Fibroblast of mammary gland (primary cell): ENCODE measurements at regions not wholly inside any gene's neighbourhood (a gene's known extent, or its start where the extent isn't known, plus 50 kb on each side); places are given as distances from the start of the nearest gene placed in this dataset.
"Not testable (repeated sequence)": the region's sequence is repeated elsewhere in the genome, so short reads cannot be mapped to it uniquely, and the experiment has no call there.

Experiments
- DNase-seq: peaks from one replicate; pipeline ENCODE4 v3.0.0-alpha.2; 2010; ENCODE audit warnings: low read depth
- H3K4me3 ChIP-seq: 2 replicates; pipeline ENCODE4 v1.5.1; 2011; ENCODE audit warnings: low read depth, mild to moderate bottlenecking, low read length, moderate library complexity; ENCODE audit not compliant: control insufficient read depth
- CTCF ChIP-seq: conservative IDR thresholded peaks from 2 replicates; pipeline ENCODE4 v1.5.1; 2011; ENCODE audit warnings: low read depth, low read length, inconsistent platforms; ENCODE audit not compliant: control insufficient read depth, insufficient read depth

GRCh38 chr2:38486213-38487026 lies 109.3 kb upstream of the ATL2 start:
- DNase-seq: no peak
- TF ChIP-seq CTCF: no peak
- no peak overlapping the region for H3K4me3 ChIP-seq

- no peak overlapping the region for H3K4me3 ChIP-seq
- no peak for DNase-seq
- no peak for TF ChIP-seq CTCF
Measured at GRCh38 chr2:38485734-38486133, 108.7 kb upstream of the ATL2 start.

- H3K4me3 ChIP-seq: no peak overlapping the region
- no peak for TF ChIP-seq CTCF
- no peak for DNase-seq
Measured at GRCh38 chr2:38484957-38485356, 107.9 kb upstream of the ATL2 start.

GRCh38 chr2:38483776-38484501 lies 106.9 kb upstream of the ATL2 start:
- no peak for DNase-seq

GRCh38 chr2:38482710-38483109 lies 105.6 kb upstream of the ATL2 start:
- not testable (repeated sequence) for DNase-seq, H3K4me3 ChIP-seq

More at GRCh38 chr2:38483776-38484501, 106.9 kb upstream of the ATL2 start:
- no peak for TF ChIP-seq CTCF
- H3K4me3 ChIP-seq: no peak overlapping the region

- no peak for DNase-seq
- no peak for TF ChIP-seq CTCF
- no peak overlapping the region for H3K4me3 ChIP-seq
Measured at GRCh38 chr2:38480617-38481016, 103.5 kb upstream of the ATL2 start.

GRCh38 chr2:38477006-38477405 lies 99.9 kb upstream of the ATL2 start:
- H3K4me3 ChIP-seq: no peak overlapping the region
- DNase-seq: no peak
- TF ChIP-seq CTCF: no peak
